Tibial nerve (tissue), 4 donors: ENCODE measurements at regions not wholly inside any gene's neighbourhood (a gene's known extent, or its start where the extent isn't known, plus 50 kb on each side); places are given as distances from the start of the nearest gene placed in this dataset.
A peak's percentile ranks its signal among the peaks of the same experiment; 100 is the strongest.

Experiments used
- DNase-seq, 2 donors: peaks; one replicate each; pipeline ENCODE4 v3.0.0-alpha.2; 2019; ENCODE audit warnings: low spot score in 2 of 2
- H3K27ac ChIP-seq, 4 donors: fragments of 200-600 bp; sonication (generic) in 3 of 4; one replicate each; pipeline ENCODE4 v1.5.1; 2017 to 2019; ENCODE audit warnings: mild to moderate bottlenecking in 1 of 4
- H3K27me3 ChIP-seq, 2 donors: fragments of 200-600 bp; sonication (generic) in 1 of 2; one replicate each; pipeline versions ENCODE4 v1.5.1 to v1.6.0; 2017 to 2019
- H3K36me3 ChIP-seq, 3 donors: fragments of 200-600 bp; sonication (generic); one replicate each; pipeline ENCODE4 v1.5.1; 2018 to 2019
- H3K4me1 ChIP-seq, 4 donors: fragments of 200-600 bp; sonication (generic) in 3 of 4; one replicate each; pipeline ENCODE4 v1.5.1; 2017 to 2019
- H3K4me3 ChIP-seq, 4 donors: fragments of 200-600 bp; sonication (generic) in 3 of 4; one replicate each; pipeline ENCODE4 v1.5.1; 2017 to 2019; ENCODE audit warnings: mild to moderate bottlenecking in 1 of 4, moderate library complexity in 1 of 4
- H3K9me3 ChIP-seq, 4 donors: fragments of 200-600 bp; sonication (generic) in 3 of 4; one replicate each; pipeline ENCODE4 v1.5.1; 2017 to 2019
- EP300 ChIP-seq, 2 donors: sonication (generic); formaldehyde crosslinking; IDR thresholded peaks; one replicate each; pipeline ENCODE4 v1.6.1; 2017; ENCODE audit warnings: antibody characterized with exemption in 2 of 2, mild to moderate bottlenecking in 1 of 2
- POLR2A ChIP-seq, 2 donors: fragments of 450-650 bp; IDR thresholded peaks; one replicate each; pipeline ENCODE4 v1.6.1; 2017; ENCODE audit warnings: antibody characterized with exemption in 2 of 2, mild to moderate bottlenecking in 2 of 2, moderate library complexity in 2 of 2
- WGBS, 2 donors: methylation state at CpG; one replicate each; pipeline ENCODE4 v1.1.5; 2018; 5-methylcytosine and 5-hydroxymethylcytosine counted together
- TF ChIP-seq, protein P1 (sequence below), 5 experiments: fragments of 200-600 bp in 3 of 5; fragments of 450-650 bp in 2 of 5; sonication (generic) in 3 of 5; IDR thresholded peaks; one replicate each; pipeline ENCODE4 v1.5.1; 2016 to 2019; ENCODE audit warnings: antibody characterized with exemption in 5 of 5, mild to moderate bottlenecking in 3 of 5, moderate library complexity in 2 of 5

GRCh38 chr16:72299684-72300243 is 127.8 kb upstream of the PMFBP1 start:
- no peak overlapping the region for H3K4me3 ChIP-seq
- DNase-seq = no peak
- H3K36me3 ChIP-seq = no peaks in the 10 kb centered on the region
- H3K4me1 ChIP-seq = no peaks in the 10 kb centered on the region
- no peak for TF ChIP-seq POLR2A (IDR thresholded peaks at IDR 0.05)
- TF ChIP-seq, protein P1, sequence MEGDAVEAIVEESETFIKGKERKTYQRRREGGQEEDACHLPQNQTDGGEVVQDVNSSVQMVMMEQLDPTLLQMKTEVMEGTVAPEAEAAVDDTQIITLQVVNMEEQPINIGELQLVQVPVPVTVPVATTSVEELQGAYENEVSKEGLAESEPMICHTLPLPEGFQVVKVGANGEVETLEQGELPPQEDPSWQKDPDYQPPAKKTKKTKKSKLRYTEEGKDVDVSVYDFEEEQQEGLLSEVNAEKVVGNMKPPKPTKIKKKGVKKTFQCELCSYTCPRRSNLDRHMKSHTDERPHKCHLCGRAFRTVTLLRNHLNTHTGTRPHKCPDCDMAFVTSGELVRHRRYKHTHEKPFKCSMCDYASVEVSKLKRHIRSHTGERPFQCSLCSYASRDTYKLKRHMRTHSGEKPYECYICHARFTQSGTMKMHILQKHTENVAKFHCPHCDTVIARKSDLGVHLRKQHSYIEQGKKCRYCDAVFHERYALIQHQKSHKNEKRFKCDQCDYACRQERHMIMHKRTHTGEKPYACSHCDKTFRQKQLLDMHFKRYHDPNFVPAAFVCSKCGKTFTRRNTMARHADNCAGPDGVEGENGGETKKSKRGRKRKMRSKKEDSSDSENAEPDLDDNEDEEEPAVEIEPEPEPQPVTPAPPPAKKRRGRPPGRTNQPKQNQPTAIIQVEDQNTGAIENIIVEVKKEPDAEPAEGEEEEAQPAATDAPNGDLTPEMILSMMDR (IDR thresholded peaks at IDR 0.05) = no peak
- TF ChIP-seq EP300 (IDR thresholded peaks at IDR 0.05) = no peak
- WGBS, 2 donors = 94 to 98% methylated on average over 2 of the region's 2 CpGs
- no peak overlapping the region for H3K27ac ChIP-seq
- H3K27me3 ChIP-seq = no peaks in the 10 kb centered on the region
- H3K9me3 ChIP-seq = no peaks in the 10 kb centered on the region

- 78 to 79% methylated on average over 1 of the region's 1 CpG for whole genome bisulfite sequencing, 2 donors
- Histone ChIP-seq H3K9me3 (no peaks in the 10 kb centered on the region), H3K36me3 (no peaks in the 10 kb centered on the region), H3K4me1 (no peaks in the 10 kb centered on the region), H3K27me3 (no peaks in the 10 kb centered on the region), H3K27ac (no peak overlapping the region), H3K4me3 (no peak overlapping the region)
- TF ChIP-seq EP300 (IDR thresholded peaks at IDR 0.05) (no peak), POLR2A (IDR thresholded peaks at IDR 0.05) (no peak)
- TF ChIP-seq, protein P1 (IDR thresholded peaks at IDR 0.05) = no peak
- DNase-seq = no peak
These were observed 127.0 kb upstream of the PMFBP1 start for GRCh38 chr16:72298961-72299360.

- TF ChIP-seq EP300 (IDR thresholded peaks at IDR 0.05) (no peak), POLR2A (IDR thresholded peaks at IDR 0.05) (no peak)
- TF ChIP-seq, protein P1 (IDR thresholded peaks at IDR 0.05) = no peak
- Histone ChIP-seq H3K4me3 (no peak overlapping the region), H3K27me3 (no peaks in the 10 kb centered on the region)
These were observed 124.0 kb upstream of the PMFBP1 start for GRCh38 chr16:72295914-72296313.

GRCh38 chr16:72291531-72291981 is 119.6 kb upstream of the PMFBP1 start:
- H3K27me3 ChIP-seq = no peaks in the 10 kb centered on the region
- no peaks in the 10 kb centered on the region for H3K36me3 ChIP-seq
- TF ChIP-seq EP300 (IDR thresholded peaks at IDR 0.05) = no peak
- TF ChIP-seq, protein P1 (IDR thresholded peaks at IDR 0.05) = no peak
- TF ChIP-seq POLR2A (IDR thresholded peaks at IDR 0.05) = no peak
- DNase-seq = no peak
- H3K9me3 ChIP-seq = no peaks in the 10 kb centered on the region
- peaks cover 0 to 6% (median 3%) of the 10 kb centered on the region in 4 donors for H3K4me1 ChIP-seq
- peak overlapping the region in 2 of 4 donors; percentile 75 to 83 for H3K27ac ChIP-seq
- H3K4me3 ChIP-seq = no peak overlapping the region

More at GRCh38 chr16:72295914-72296313, 124.0 kb upstream of the PMFBP1 start:
- Histone ChIP-seq H3K9me3 (no peaks in the 10 kb centered on the region), H3K4me1 (peaks cover 0 to 6% (median 3%) of the 10 kb centered on the region in 4 donors), H3K36me3 (no peaks in the 10 kb centered on the region), H3K27ac (no peak overlapping the region)
- no peak for DNase-seq

DNA sequence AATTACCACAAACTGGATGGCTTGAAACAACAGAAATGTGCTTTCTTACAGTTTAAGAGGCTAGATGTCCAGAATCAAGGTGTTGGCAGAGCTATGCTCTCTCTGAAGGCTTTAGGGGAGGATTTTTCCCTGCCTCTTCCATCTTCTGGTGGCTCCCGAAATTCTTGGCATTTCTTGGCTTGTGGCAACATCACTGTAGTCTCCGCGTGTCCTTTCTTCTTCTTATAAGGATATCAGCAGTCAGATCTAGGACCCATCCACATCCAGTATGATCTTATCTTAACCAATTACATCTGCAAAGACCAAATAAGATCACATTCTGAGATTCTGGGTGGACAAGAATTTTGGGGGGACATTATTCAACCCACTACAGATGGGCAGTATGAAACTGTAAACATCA is 119.2 kb upstream of the PMFBP1 start:
- H3K36me3 ChIP-seq = no peaks in the 10 kb centered on the region
- H3K27me3 ChIP-seq = no peaks in the 10 kb centered on the region
- H3K4me1 ChIP-seq = peaks cover 0 to 6% (median 3%) of the 10 kb centered on the region in 4 donors
- H3K27ac ChIP-seq = peak overlapping the region in 2 of 4 donors; percentile 75 to 83
- H3K9me3 ChIP-seq = no peaks in the 10 kb centered on the region
- 79 to 89% methylated on average over 3 of the region's 3 CpGs for WGBS, 2 donors
- H3K4me3 ChIP-seq = no peak overlapping the region
- DNase-seq = no peak
- TF ChIP-seq EP300 (IDR thresholded peaks at IDR 0.05) = no peak
- no peak for TF ChIP-seq POLR2A (IDR thresholded peaks at IDR 0.05)
- TF ChIP-seq, protein P1 (IDR thresholded peaks at IDR 0.05) = no peak
